Esophagus squamous epithelium (tissue), 5 donors: ENCODE measurements at regions not wholly inside any gene's neighbourhood (a gene's known extent, or its start where the extent isn't known, plus 50 kb on each side); places are given as distances from the start of the nearest gene placed in this dataset.

Experiments used
- DNase-seq: peaks from one replicate; lab custom pipeline; 2025; lab: John Stamatoyannopoulos, UW
- H3K27ac ChIP-seq, 4 donors: fragments of 200-600 bp; sonication (generic); one replicate each; pipeline ENCODE4 v1.5.1; 2016 to 2019; ENCODE audit warnings: mild to moderate bottlenecking in 1 of 4
- H3K27me3 ChIP-seq, 4 donors: fragments of 200-600 bp; sonication (generic); 1 replicate in 3 of 4; 2 replicates in 1 of 4; pipeline versions ENCODE4 v1.5.1 to v1.6.0; 2017 to 2021; ENCODE audit warnings: antibody characterized with exemption in 1 of 4
- H3K36me3 ChIP-seq, 3 donors: fragments of 200-600 bp; sonication (generic); one replicate each; pipeline ENCODE4 v1.5.1; 2016 to 2019
- H3K4me1 ChIP-seq, 3 donors: fragments of 200-600 bp; sonication (generic); one replicate each; pipeline ENCODE4 v1.5.1; 2017 to 2019
- H3K4me3 ChIP-seq, 4 donors: fragments of 200-600 bp; sonication (generic); 1 replicate in 3 of 4; 2 replicates in 1 of 4; pipeline ENCODE4 v1.5.1; 2016 to 2019; ENCODE audit warnings: mild to moderate bottlenecking in 2 of 4, moderate library complexity in 1 of 4
- H3K9me3 ChIP-seq, 3 donors: fragments of 200-600 bp; sonication (generic); one replicate each; pipeline ENCODE4 v1.5.1; 2016 to 2019
- POLR2A ChIP-seq, 4 donors: fragments of 450-650 bp; IDR thresholded peaks; one replicate each; pipeline ENCODE4 v1.6.1; 2017; ENCODE audit warnings: antibody characterized with exemption in 4 of 4, mild to moderate bottlenecking in 4 of 4, moderate library complexity in 3 of 4
- WGBS, 2 donors: methylation state at CpG; one replicate each; pipeline ENCODE4 v1.1.5; 2018; 5-methylcytosine and 5-hydroxymethylcytosine counted together
- intact Hi-C: fragments of 100-400 bp; cut with DNase I; formaldehyde crosslinking; loops from one replicate; pipeline ENCODE4 v1.15.0; 2022
- TF ChIP-seq, protein P1 (sequence below), 6 experiments: fragments of 450-650 bp in 4 of 6; fragments of 200-600 bp in 2 of 6; sonication (generic) in 2 of 6; IDR thresholded peaks; one replicate each; pipeline ENCODE4 v1.5.1; 2016 to 2019; ENCODE audit warnings: antibody characterized with exemption in 6 of 6, mild to moderate bottlenecking in 4 of 6, moderate library complexity in 4 of 6
- donor health status: DM: yes; HTN: yes; CAD: no.

GRCh38 chr10:91035650-91036292 is 114.9 kb upstream of the ANKRD1 start:
- no peak for TF ChIP-seq POLR2A (IDR thresholded peaks at IDR 0.05)
- TF ChIP-seq, protein P1, sequence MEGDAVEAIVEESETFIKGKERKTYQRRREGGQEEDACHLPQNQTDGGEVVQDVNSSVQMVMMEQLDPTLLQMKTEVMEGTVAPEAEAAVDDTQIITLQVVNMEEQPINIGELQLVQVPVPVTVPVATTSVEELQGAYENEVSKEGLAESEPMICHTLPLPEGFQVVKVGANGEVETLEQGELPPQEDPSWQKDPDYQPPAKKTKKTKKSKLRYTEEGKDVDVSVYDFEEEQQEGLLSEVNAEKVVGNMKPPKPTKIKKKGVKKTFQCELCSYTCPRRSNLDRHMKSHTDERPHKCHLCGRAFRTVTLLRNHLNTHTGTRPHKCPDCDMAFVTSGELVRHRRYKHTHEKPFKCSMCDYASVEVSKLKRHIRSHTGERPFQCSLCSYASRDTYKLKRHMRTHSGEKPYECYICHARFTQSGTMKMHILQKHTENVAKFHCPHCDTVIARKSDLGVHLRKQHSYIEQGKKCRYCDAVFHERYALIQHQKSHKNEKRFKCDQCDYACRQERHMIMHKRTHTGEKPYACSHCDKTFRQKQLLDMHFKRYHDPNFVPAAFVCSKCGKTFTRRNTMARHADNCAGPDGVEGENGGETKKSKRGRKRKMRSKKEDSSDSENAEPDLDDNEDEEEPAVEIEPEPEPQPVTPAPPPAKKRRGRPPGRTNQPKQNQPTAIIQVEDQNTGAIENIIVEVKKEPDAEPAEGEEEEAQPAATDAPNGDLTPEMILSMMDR (IDR thresholded peaks at IDR 0.05), result no peak
- intact Hi-C loops, result no loop called here
- Histone ChIP-seq H3K27me3 (no peaks in the 10 kb centered on the region), H3K4me1 (peaks cover 0 to 8% (median 0%) of the 10 kb centered on the region in 3 donors), H3K9me3 (no peaks in the 10 kb centered on the region), H3K27ac (no peak overlapping the region), H3K36me3 (no peaks in the 10 kb centered on the region), H3K4me3 (no peak overlapping the region)
- WGBS, 2 donors, result 65 to 77% methylated on average over 2 to 8 of the region's 8 CpGs
- DNase-seq, result no peak

GRCh38 chr10:91036807-91037411 is 116.0 kb upstream of the ANKRD1 start:
- TF ChIP-seq POLR2A (IDR thresholded peaks at IDR 0.05), result no peak
- TF ChIP-seq, protein P1 (IDR thresholded peaks at IDR 0.05), result no peak
- no peak for DNase-seq
- WGBS, 2 donors, result 90 to 92% methylated on average over 2 of the region's 2 CpGs

DNA sequence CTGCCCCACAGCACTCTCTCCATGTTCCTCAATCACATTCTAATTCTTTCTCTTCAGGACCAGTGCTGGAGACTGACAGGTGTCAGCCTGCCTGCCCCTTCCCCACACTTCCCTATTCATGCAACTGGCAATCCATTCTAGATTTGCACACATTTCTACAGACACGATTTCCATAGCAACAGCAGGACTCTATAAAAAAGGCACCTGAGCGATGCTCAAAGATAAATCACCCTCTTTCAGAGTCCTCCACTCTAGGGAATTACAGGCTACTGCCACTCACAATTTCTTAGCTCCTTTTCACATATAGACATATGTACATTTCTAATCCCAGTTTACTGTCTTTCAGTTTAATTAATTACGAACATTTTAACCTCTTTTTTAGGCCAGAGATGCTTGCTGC is 118.1 kb upstream of the ANKRD1 start:
- intact Hi-C loops, result no loop called here
- no peak overlapping the region for H3K27ac ChIP-seq
- no peak overlapping the region for H3K4me3 ChIP-seq
- H3K9me3 ChIP-seq, result no peaks in the 10 kb centered on the region
- 43 to 85% methylated on average over 3 of the region's 3 CpGs for WGBS, 2 donors
- H3K27me3 ChIP-seq, result peaks cover 0 to 8% (median 0%) of the 10 kb centered on the region in 4 donors
- H3K4me1 ChIP-seq, result peaks cover 0 to 8% (median 0%) of the 10 kb centered on the region in 3 donors
- DNase-seq, result no peak
- TF ChIP-seq, protein P1 (IDR thresholded peaks at IDR 0.05), result no peak
- no peak for TF ChIP-seq POLR2A (IDR thresholded peaks at IDR 0.05)
- H3K36me3 ChIP-seq, result no peaks in the 10 kb centered on the region

More at GRCh38 chr10:91036807-91037411, 116.0 kb upstream of the ANKRD1 start:
- Histone ChIP-seq H3K4me1 (peaks cover 0 to 8% (median 0%) of the 10 kb centered on the region in 3 donors), H3K27ac (no peak overlapping the region), H3K9me3 (no peaks in the 10 kb centered on the region), H3K4me3 (no peak overlapping the region), H3K27me3 (peaks cover 0 to 8% (median 0%) of the 10 kb centered on the region in 4 donors), H3K36me3 (no peaks in the 10 kb centered on the region)
- intact Hi-C loops, result no loop called here

DNA sequence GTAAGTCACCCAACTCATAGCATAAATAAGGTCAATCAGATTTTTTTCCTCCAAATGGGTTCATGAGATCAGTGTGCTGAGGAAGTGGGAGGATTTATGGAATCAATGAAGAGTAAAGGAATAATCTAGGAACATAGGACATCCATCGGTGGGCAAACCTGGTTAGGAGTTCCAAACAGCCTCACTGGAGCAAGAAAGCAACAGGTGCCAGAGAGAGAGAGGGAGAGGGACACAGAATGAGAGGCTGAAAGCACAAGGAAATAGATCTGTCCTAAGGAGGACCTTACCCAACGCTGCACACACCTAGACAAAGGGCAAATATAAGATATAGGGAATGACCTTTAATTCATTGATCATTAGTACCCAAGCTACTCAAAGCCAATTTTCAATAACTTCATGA is 119.5 kb upstream of the ANKRD1 start:
- intact Hi-C loops, result no loop called here
- peaks cover 0 to 8% (median 0%) of the 10 kb centered on the region in 4 donors for H3K27me3 ChIP-seq
- 88 to 89% methylated on average over 2 of the region's 2 CpGs for WGBS, 2 donors
- DNase-seq, result no peak
- H3K4me3 ChIP-seq, result no peak overlapping the region
- TF ChIP-seq, protein P1 (IDR thresholded peaks at IDR 0.05), result no peak
- no peak for TF ChIP-seq POLR2A (IDR thresholded peaks at IDR 0.05)
- no peak overlapping the region for H3K27ac ChIP-seq
- H3K9me3 ChIP-seq, result no peaks in the 10 kb centered on the region
- no peaks in the 10 kb centered on the region for H3K36me3 ChIP-seq
- no peaks in the 10 kb centered on the region for H3K4me1 ChIP-seq

GRCh38 chr10:91042069-91042468 is 121.2 kb upstream of the ANKRD1 start:
- TF ChIP-seq, protein P1 (IDR thresholded peaks at IDR 0.05), result no peak
- TF ChIP-seq POLR2A (IDR thresholded peaks at IDR 0.05), result no peak
- H3K36me3 ChIP-seq, result no peaks in the 10 kb centered on the region
- 60 to 81% methylated on average over 3 of the region's 3 CpGs for whole genome bisulfite sequencing, 2 donors

More at GRCh38 chr10:91042069-91042468, 121.2 kb upstream of the ANKRD1 start:
- Histone ChIP-seq H3K4me3 (no peak overlapping the region), H3K4me1 (no peaks in the 10 kb centered on the region), H3K9me3 (no peaks in the 10 kb centered on the region), H3K27ac (no peak overlapping the region), H3K27me3 (peaks cover 0 to 8% (median 0%) of the 10 kb centered on the region in 4 donors)
- intact Hi-C loops, result no loop called here
- DNase-seq, result no peak
